Stimulated activated CD4-positive, alpha-beta T cell treated with anti-CD3 and anti-CD28 coated beads, Interleukin-2, amount 100 ng/mL, for 4 hours (primary cell): ENCODE measurements at regions not wholly inside any gene's neighbourhood (a gene's known extent, or its start where the extent isn't known, plus 50 kb on each side); places are given as distances from the start of the nearest gene placed in this dataset.
"Not testable (repeated sequence)": the region's sequence is repeated elsewhere in the genome, so short reads cannot be mapped to it uniquely, and the experiment has no call there.

ENCODE experiments used
- DNase-seq: peaks from one replicate; pipeline ENCODE4 v3.0.0-alpha.2; 2020; ENCODE audit warnings: low read depth

DNA sequence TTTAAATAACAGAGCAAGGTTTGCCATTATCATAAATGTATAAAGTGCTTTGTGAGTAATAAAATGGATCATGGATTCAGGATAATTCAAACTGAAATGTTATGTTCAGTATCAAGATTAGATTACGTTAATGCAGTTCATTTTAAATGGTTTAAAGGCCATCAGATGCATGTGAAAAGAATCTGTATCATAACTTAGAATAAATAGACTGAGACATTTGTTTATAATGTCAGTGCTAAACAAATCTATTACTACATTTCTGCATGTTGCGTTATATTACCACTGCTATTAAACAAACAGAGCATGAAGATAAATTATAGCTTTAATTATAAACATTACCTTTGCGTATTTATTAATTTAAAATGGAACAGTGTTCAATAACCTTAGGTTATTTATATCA is 160.2 kb downstream of the TOX3 start:
- no peak for DNase-seq

DNA sequence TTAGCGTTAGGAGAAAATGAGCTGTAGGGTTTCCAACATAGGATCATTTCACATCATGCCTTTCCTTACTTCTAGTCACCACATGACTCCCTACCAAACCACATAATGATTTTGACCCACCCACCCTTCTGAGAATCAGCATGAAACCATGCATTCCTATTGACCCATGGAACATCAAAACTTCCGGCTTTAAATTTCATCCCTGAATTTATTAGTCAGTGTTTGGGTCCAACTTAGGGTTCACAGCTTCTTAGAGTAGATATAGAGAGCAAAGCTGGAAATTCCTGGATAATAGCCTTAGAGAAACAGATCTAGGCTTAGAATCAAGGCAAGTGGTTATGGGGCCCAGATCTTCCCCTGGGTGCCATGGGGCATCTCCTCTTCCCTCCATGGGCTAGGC is 162.6 kb downstream of the TOX3 start:
- DNase-seq: no peak

DNA sequence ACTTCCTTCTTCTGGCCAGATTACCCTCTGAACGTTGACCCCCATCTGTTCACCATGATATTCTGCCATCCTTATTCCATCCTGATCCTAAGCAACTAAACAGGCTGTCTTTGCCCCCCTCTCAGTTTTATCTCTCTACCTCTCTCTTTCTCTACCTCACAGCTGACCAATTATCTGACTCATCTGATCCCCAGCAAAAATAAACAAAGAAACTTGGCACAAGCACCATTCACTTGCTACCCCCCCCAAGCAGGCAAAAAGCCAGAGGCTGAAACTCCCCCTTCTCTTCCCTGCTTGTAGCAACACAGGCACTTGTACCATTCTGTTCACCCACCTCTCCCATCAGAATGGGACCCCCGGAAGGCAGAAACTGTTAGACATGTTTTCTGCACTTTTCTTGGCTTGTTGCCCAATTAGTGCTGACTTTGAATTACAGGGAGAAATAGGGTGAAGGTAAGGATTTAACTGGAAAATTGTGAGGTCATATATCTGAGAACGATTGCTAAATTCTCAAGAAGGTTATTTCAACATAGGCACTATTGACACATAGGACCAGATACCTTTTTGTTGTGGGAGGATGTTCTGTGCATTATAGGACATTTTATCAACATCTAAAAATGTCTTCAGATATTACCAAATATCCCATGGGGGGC is 163.2 kb downstream of the TOX3 start:
- DNase-seq: no peak

DNA sequence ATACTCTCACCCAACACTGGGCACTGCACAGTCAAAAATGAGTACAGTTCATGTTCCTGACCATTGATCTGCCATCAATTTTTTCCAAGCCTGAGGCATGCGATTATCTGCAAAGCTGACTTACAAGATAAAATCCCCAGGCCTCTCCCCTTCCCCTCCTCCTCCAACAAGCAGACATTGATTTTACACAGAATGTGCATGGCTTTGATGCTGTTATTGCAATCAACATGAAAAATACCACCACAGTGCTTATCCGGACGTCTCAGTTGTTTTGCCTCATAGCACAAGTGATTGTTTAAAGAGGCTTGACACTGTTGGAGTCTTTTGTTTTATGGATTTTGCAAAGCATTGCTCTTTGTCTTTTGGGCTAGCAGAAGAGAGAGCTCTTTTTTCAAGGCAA is 163.8 kb downstream of the TOX3 start:
- no peak for DNase-seq

DNA sequence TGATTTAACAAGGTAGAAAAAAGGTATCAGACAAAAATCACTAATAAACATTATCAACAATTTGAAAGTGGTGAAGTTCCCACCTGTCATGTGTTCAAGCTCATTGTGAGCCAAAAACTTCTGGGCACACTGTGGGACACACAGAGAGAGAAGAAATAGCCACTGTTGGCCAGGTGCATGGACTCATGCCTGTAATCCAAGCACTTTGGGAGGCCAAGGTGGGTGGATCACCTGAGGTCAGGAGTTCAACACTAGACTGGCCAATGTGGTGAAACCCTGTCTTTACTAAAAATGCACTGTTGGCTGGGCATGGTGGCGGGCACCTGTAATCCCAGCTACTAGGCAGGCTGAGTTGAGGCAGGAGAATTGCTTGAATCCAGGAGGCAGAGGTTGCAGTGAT is 167.4 kb downstream of the TOX3 start:
- DNase-seq: no peak

DNA sequence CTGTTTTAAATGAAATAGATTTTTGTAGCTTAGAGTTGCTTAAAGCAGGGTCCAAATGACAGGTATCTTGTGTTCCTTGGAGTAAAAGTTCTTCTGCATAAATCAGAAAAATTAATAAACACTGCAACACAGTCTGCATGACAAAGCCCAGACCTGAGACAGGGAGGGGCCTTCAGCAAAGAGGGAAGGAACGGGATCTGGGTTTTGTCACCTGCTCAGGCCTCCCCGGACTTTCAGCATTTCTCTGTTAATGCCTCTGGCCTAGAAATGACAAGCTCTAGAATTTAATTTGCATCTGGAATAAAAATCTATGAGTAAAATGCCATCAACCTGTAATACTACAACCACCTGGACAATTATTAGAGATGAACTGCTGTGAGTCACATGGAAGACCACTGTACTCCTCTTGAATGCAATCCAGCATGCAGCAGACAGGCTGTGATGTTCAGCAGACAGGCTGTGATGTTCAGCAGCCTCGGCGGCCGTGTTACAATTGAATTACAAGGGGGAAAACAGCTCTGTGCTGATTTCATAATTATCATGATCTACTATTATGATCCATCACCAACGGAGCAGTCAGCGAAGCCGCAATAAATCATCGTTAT is 170.2 kb downstream of the TOX3 start:
- no peak for DNase-seq

DNA sequence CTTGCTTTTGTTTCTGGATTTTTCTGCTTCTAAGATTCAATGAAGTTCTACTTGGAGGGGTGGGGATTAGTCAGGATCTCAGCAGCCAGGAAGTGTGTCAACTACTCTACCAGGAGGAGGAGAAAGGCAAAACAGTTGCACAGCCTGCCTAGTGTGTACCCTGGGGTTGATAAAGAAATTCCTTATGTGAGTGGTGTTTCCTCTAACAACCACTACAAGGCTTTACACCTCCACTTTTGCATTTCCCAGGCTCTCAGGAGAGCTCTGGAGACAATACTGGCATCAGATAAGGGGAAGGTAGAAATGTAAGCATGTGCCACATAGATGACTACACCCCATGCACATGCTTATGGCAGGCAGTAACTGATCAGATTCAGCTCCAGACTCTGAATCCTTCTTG is 174.6 kb downstream of the TOX3 start:
- DNase-seq: no peak

DNA sequence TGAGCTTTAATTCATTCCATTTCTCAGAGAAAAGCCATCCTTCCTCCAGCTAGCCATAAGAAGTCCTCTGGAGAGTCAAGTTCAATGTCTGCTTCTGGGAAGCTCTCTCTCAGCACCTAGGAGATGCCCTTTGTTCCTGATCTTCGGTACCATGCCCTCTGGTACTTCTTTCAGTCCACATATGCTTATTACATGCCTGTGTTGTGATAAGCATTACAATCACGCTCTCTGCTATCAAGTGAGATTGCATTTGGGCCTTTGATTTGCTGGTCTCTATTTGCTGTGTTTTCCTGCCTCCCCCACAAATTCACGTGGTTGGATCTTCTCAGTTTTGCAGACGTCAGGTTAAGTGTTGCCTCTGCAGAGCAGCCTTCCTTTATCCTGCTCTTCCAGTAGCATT is 178.1 kb downstream of the TOX3 start:
- DNase-seq: no peak

DNA sequence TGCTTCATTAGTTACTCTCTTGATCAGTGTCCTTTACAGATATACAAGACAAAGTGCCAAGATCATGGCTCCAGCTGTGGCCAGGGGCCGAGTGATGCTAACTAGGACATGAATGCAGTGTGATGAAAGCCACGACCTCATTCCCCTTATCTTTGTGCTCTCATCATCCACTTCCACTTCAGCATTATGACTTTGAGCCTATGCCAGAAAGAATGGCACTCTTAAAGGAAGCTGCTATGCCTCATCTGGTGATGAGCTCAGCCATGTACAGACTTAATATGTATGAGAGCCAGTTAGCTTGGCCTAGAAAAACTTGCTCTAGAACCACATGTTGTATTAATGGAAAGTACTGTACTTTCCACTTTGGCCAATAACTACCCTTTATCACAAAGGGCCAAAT is 179.1 kb downstream of the TOX3 start:
- DNase-seq: no peak

DNA sequence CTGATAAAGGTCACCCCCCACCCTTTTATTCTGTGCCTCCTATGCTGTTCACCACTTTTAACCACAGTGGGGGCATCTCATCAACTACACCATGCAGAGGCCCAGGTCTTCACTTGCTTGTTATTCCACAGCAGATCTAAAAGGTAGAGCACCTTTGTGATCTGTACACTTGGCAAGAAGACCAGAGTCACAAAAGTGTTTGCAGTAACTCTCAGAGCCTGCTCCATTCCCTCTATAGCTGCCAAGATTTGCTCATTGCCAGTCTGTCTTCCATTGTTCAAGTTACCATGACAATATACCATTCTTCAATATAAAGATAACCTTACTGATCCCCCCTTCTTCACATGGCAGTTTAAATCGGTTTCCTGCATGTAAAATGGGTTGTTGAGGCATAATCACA is 180.0 kb downstream of the TOX3 start:
- no peak for DNase-seq

DNA sequence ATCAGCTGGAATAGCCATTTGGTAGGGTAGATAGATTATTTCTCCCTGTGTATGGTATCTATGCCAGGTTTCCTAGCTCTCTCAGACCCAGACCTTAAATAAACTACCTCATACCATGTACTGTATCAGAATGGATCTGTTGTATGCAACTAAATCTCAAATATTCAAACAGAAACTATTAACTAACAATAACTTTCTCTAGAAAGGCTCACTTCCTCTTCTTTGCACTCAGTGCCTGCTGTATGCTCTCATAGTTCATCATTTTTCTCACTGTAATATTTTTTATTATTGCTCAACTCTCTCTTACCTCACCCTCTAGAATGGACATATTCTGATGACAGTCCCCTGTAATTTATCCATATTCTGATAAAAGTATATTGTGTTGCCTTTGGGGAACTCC is 182.4 kb downstream of the TOX3 start:
- no peak for DNase-seq

DNA sequence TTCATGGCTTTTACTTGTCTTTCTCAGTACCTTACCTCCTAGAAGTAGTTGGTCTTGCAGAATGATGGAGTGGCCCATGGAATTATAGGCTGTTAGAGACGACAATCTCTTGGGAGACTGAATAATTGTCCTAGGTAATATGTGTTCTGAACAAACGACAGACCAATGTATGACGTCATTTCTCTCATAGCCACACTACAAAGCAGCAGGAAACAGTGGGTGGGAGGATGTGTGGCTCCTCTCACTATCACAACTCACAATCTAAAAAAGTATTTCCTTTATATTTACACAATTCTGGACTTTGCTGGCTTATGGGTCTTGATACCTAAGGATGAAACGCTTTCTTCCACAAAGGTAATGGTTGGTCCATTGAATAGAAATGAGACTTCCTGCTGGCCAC is 183.9 kb downstream of the TOX3 start:
- DNase-seq: no peak

DNA sequence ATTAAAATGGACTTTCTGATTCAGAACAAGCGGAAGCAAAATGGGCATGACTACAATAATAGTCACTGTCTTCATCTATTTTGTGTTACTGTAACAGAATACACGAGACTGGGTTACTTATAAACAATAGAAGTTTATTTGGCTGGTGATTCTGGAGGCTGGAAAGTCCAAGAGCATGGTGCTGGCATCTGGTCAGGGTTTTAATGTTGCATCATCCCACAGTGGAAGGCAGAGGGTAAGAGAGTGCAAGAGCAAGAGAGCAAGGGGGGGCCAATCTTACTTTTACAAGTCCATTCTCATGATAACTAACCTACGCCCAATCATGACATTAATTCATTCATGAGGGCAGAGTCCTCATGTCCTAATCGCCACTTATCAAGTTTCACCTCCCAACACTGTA is 189.2 kb downstream of the TOX3 start:
- no peak for DNase-seq

DNA sequence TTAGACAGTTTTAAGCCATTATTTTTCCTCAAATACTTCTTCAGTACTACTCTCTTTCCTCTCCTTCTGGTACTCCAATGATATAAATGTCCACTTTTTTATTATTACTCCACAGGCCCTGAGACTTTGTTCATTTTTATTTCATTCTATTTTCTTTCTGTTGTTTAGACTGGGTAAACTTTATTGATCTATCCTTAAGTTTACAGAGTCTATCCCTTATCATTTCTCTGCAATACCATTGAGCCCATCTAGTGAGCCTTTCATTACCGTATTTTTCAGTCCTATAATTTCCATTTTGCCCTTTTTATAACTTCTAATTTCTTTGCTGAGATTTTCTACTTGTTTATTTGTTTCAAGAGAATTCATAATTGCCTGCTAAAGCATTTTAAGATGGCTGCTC is 193.7 kb downstream of the TOX3 start:
- no peak for DNase-seq

DNA sequence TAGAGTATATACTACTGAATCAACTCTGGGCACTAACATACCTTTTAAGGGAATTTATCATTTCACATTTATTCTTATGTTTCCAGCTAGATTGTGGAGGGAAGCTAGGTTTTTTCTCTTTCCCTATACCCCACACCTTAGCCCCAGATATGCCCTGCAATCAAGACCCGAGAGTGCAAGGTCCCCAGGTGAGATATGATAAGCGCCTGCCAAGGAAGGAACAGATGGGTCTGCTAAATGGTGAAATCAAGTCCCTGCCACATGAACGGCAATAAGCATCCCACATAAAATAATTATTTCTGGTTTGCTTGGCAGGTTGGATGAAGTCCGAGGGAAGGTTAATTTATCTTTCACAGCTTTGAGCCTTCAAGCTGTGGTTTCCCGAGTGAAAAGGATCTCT is 195.5 kb downstream of the TOX3 start:
- DNase-seq: no peak

DNA sequence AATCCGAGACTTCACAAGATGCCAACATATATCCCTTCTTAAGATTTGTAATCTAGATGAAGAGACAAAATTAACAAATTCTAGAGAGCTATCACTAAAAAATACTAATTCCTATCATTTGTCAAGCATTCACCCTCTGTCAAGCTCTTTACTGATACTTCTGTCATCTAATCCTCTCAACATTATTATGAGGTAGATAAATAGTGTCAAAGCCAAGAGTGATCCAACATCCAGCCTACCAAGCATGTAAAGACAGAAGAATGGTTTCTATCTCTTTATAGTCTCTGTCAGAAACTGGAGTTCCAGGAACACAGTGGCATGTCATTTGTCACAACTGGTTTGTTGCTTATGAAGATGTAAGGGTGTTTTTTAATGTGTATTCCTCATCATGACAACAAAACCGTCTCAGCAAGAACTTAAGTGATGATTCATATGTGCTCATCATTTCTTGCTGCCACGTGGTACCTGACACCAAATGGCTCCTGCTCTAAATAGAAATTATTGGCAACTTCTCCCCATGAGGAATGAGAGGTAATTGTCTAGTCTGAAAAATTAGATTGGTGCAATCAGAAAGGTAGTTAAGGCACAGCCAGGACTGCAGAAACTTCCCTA is 196.8 kb downstream of the TOX3 start:
- DNase-seq: no peak

DNA sequence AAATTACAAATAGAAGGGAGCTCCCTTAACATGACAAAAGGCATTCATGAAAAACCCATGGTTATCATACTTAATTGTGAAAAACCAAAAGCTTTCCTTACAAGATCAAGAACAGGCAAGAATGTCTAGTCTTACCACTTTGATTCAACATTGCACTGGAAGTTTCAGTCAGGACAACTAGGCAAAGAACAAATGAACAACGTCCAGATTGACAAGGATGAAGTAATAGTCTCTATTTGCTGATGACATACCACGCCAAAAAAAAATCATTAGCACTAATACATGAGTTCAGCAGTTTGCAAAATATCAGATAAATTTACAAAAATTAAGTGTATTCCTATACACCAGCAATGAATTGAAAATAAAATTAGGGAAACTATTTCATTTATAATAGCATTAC is 200.2 kb downstream of the TOX3 start:
- DNase-seq: no peak

DNA sequence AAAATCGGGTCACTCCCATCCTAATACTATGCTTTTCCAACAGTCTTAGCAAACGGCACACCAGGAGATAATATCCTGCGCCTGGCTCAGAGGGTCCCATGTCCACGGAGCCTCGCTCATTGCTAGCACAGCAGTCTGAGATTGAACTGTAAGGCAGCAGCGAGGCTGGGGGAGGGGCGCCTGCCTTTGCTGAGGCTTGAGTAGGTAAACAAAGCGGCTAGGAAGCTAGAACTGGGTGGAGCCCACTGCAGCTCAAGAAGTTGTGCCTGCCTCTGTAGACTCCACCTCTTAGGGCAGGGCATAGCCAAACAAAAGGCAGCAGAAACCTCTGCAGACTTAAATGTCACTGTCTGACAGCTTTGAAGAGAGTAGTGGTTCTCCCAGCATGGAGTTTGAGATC is 213.3 kb downstream of the TOX3 start:
- DNase-seq: not testable (repeated sequence)

DNA sequence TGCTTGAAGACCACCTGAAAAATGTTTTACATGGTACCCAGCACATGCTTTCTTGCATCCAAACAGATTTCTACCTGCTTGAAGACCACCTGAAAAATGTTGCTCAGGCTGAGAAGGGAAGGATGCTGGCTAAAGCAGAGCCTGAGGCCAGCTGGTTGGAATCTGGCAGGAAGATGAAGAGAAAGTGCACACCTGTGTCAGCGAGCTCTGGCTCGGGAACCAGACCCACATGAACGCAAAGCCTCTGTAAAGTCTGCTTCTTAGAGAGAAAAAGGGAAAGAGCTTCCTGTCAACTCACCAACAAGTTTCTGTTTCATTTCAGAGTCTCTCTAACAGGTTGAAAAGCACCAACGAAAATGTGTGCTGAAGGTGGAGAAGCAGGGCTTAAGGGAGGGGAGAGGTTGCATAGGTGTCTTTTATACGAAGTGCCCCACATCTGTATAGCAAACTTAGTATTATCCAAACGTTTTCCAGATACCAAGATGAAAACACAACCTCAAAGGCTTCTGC is 226.0 kb downstream of the TOX3 start:
- no peak for DNase-seq

DNA sequence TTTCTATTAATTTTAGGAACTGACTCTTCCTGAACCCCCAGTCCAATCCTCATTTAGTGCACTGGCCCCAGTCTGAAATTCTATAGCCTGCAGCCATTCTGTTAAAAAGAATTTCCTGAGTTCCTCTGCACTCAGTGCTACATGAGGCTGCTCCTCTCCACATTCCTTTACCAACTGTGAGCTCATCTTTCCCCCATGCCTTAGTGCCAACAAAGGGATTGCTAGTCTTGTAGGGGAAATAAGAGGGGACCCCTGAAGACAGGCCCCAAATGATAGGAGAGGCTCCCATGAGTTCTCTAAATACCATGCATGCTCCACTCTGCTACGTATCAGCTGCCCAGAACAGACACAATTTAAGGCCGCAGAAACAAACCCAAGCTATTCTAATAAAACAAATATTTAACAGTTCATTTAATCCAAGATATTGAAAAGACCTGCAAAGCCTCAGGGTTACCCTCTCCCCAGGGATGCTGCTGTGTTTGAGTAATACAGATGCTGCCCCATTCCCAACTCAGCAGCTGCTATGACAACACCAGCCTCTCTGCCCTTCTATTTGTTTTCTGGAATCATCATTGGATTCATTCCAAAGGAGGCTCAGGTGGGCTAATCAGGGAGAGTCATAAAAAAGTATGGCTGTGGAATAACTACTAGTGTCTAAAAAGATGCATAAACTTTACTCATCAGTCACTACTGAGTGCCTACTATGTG is 228.5 kb downstream of the TOX3 start:
- DNase-seq: no peak

DNA sequence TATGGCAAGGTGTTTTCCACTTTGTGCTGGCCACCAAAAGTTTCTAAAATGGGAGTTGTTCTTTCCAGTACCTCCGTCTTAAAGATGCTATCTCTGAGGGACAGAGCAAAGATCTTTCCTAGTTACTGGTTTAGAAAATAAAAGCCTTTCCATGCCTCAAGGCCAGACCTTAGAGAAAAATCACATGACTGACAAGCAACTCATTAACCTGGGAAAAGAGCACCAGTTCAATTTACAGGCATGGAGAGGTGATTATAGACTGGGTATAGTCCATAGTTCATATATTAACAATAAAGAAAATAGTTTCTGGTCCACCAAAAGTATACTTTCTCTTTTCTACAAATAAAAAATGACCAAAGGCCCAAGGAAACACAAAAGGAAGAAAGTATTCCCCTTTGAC is 230.7 kb downstream of the TOX3 start:
- no peak for DNase-seq

DNA sequence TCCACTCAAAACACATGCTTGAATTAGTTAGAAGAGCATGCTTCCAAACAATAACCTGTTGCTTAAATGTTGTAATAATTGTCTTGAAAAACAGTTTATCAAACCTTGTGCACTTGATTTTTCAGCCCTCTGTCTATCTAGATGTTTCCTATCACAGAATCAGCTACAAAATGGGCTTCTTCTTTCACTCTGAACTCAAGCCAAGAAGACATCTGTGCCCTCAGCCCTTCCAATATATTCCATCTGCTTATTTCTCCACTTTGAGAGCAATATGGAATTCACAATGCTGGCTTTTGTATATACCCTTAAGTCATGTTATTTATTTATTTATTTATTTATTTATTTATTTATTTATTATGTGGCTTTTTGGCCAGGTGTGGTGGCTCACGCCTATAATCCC is 234.2 kb downstream of the TOX3 start:
- no peak for DNase-seq
